H1 (cell line): ENCODE measurements at regions not wholly inside any gene's neighbourhood (a gene's known extent, or its start where the extent isn't known, plus 50 kb on each side); places are given as distances from the start of the nearest gene placed in this dataset.

Experiments
- CTCF ChIA-PET: fragments of 300-600 bp; sonication (Branson Sonifier 250); formaldehyde crosslinking; loops from one replicate; lab custom pipeline; 2021; ENCODE audit not compliant: partially characterized antibody; lab: Charles Lee
- POLR2A ChIA-PET: fragments of 300-600 bp; sonication (Branson Sonifier 250); formaldehyde crosslinking; loops from one replicate; lab custom pipeline; 2021; ENCODE audit warnings: inconsistent platforms; ENCODE audit not compliant: partially characterized antibody; lab: Charles Lee
- DNase-seq, 2 experiments: peaks; one replicate each; pipeline versions ENCODE4 v3.0.0 to v3.0.0-alpha.2; 2010 to 2022; ENCODE audit warnings: low spot score in 2 of 2, low read depth in 1 of 2, mixed read lengths in 1 of 2
- FAIRE-seq: peaks from 2 replicates; lab custom pipeline; 2011; peaks lifted over from hg19 to GRCh38; lab: Jason Lieb, UNC
- H2AFZ ChIP-seq: 2 replicates; pipeline ENCODE4 v1.8.1; 2012; ENCODE audit warnings: low read length, inconsistent platforms
- H2AK5ac ChIP-seq: 2 replicates; pipeline ENCODE4 v1.6.1; 2013; ENCODE audit warnings: low read depth, low read length
- H2BK120ac ChIP-seq: replicated peaks from 2 replicates; pipeline ENCODE3; 2013; ENCODE audit warnings: low read depth, low read length, inconsistent platforms
- H2BK12ac ChIP-seq: 2 replicates; pipeline ENCODE4 v1.6.1; 2013; ENCODE audit warnings: low read depth, low read length
- H2BK15ac ChIP-seq: 2 replicates; pipeline ENCODE4 v1.6.1; 2013; ENCODE audit warnings: low read length
- H2BK20ac ChIP-seq: 2 replicates; pipeline ENCODE4 v1.6.1; 2013; ENCODE audit warnings: low read length
- H2BK5ac ChIP-seq: 2 replicates; pipeline ENCODE4 v1.6.1; 2013; ENCODE audit warnings: low read depth, low read length
- H3K14ac ChIP-seq: 2 replicates; pipeline ENCODE4 v1.6.1; 2013; ENCODE audit warnings: inconsistent platforms; ENCODE audit not compliant: insufficient read length
- H3K18ac ChIP-seq: 2 replicates; pipeline ENCODE4 v1.6.1; 2013; ENCODE audit warnings: low read length; ENCODE audit errors: extremely low read depth
- H3K23ac ChIP-seq: 2 replicates; pipeline ENCODE4 v1.6.1; 2013; ENCODE audit warnings: inconsistent platforms; ENCODE audit not compliant: insufficient read length
- H3K23me2 ChIP-seq: 2 replicates; pipeline ENCODE4 v1.6.1; 2013; ENCODE audit warnings: low read depth, low read length
- H3K27ac ChIP-seq: 2 replicates; pipeline ENCODE4 v1.6.1; 2011; ENCODE audit warnings: low read depth, low read length, inconsistent platforms
- H3K27me3 ChIP-seq, 4 experiments: replicated peaks in 1 of 4; 1 replicate in 1 of 4; 2 replicates in 3 of 4; pipeline versions ENCODE4 v1.6.1 to v1.8.1; 2011 to 2013; ENCODE audit warnings: low read length in 3 of 4, mild to moderate bottlenecking in 3 of 4, inconsistent platforms in 2 of 4, mixed read lengths in 2 of 4, moderate library complexity in 1 of 4; ENCODE audit not compliant: control insufficient read depth in 3 of 4, insufficient read depth in 3 of 4; ENCODE audit errors: extremely low read depth in 1 of 4
- H3K36me3 ChIP-seq, 4 experiments: 2 replicates each; pipeline versions ENCODE4 v1.6.1 to v1.8.1; 2011 to 2013; ENCODE audit warnings: mild to moderate bottlenecking in 4 of 4, low read length in 3 of 4, moderate library complexity in 2 of 4, control low read depth in 1 of 4, inconsistent platforms in 1 of 4; ENCODE audit not compliant: insufficient read depth in 4 of 4, control insufficient read depth in 2 of 4
- H3K4ac ChIP-seq: replicated peaks from 2 replicates; pipeline ENCODE3; 2013; ENCODE audit warnings: low read length, low read depth, mixed read lengths, inconsistent platforms; ENCODE audit not compliant: insufficient read length
- H3K4me1 ChIP-seq, 4 experiments: replicated peaks in 1 of 4; 1 replicate in 1 of 4; 2 replicates in 3 of 4; pipeline versions ENCODE4 v1.6.1 to v1.8.1; 2011 to 2013; ENCODE audit warnings: low read length in 3 of 4, inconsistent platforms in 2 of 4, mixed read lengths in 1 of 4; ENCODE audit not compliant: insufficient read depth in 4 of 4, control insufficient read depth in 3 of 4
- H3K4me2 ChIP-seq, 2 experiments: 2 replicates each; pipeline versions ENCODE4 v1.6.1 to v1.8.1; 2011 to 2013; ENCODE audit warnings: low read depth in 2 of 2, low read length in 2 of 2, control low read depth in 1 of 2, inconsistent platforms in 1 of 2, mild to moderate bottlenecking in 1 of 2; ENCODE audit not compliant: insufficient read depth in 1 of 2
- H3K4me3 ChIP-seq, 4 experiments: fragments of 200-600, 300-600 bp in 1 of 4; sonication (generic), shearing (Covaris generic), sonication (Bioruptor Twin) in 1 of 4; 2 replicates each; pipeline versions ENCODE4 v1.5.1 to v1.8.1; 2011 to 2016; ENCODE audit warnings: low read length in 4 of 4, low read depth in 3 of 4, control low read depth in 2 of 4, inconsistent platforms in 2 of 4, mild to moderate bottlenecking in 2 of 4, mixed read lengths in 1 of 4, moderate library complexity in 1 of 4; ENCODE audit not compliant: insufficient read depth in 2 of 4; ENCODE audit errors: extremely low read depth in 1 of 4
- H3K56ac ChIP-seq: replicated peaks from 2 replicates; pipeline ENCODE3; 2013; ENCODE audit warnings: low read depth, mild to moderate bottlenecking, mixed read lengths, low read length, inconsistent platforms; ENCODE audit not compliant: insufficient read length
- H3K79me1 ChIP-seq: 2 replicates; pipeline ENCODE4 v1.6.1; 2013; ENCODE audit warnings: low read depth, low read length, control low read depth
- H3K79me2 ChIP-seq, 2 experiments: 2 replicates each; pipeline versions ENCODE4 v1.6.1 to v1.8.1; 2012 to 2013; ENCODE audit warnings: low read length in 2 of 2, mild to moderate bottlenecking in 2 of 2, inconsistent platforms in 1 of 2; ENCODE audit not compliant: insufficient read depth in 2 of 2, control insufficient read depth in 1 of 2
- H3K9ac ChIP-seq, 4 experiments: replicated peaks in 1 of 4; 1 replicate in 1 of 4; 2 replicates in 3 of 4; pipeline versions ENCODE4 v1.6.1 to v1.8.1; 2011 to 2013; ENCODE audit warnings: low read depth in 3 of 4, low read length in 3 of 4, control low read depth in 2 of 4, mild to moderate bottlenecking in 2 of 4, moderate library complexity in 2 of 4, inconsistent platforms in 1 of 4; ENCODE audit errors: extremely low read depth in 1 of 4
- H3K9me3 ChIP-seq, 2 experiments: 2 replicates each; pipeline versions ENCODE4 v1.6.1 to v1.8.1; 2012 to 2013; ENCODE audit warnings: mild to moderate bottlenecking in 2 of 2, moderate library complexity in 2 of 2, control low read depth in 1 of 2, inconsistent platforms in 1 of 2, low read depth in 1 of 2, low read length in 1 of 2, mixed read lengths in 1 of 2; ENCODE audit not compliant: insufficient read depth in 2 of 2
- H4K20me1 ChIP-seq, 2 experiments: replicated peaks in 1 of 2; 2 replicates each; pipeline versions ENCODE3 to v1.8.1; 2011 to 2013; ENCODE audit warnings: inconsistent platforms in 2 of 2, low read length in 2 of 2, mild to moderate bottlenecking in 1 of 2; ENCODE audit not compliant: insufficient read depth in 2 of 2, control insufficient read depth in 1 of 2
- H4K5ac ChIP-seq: 2 replicates; pipeline ENCODE4 v1.6.1; 2013; ENCODE audit warnings: low read length, low read depth, mixed read lengths, inconsistent platforms; ENCODE audit not compliant: insufficient read length
- H4K8ac ChIP-seq: 2 replicates; pipeline ENCODE4 v1.8.0; 2013; ENCODE audit warnings: mild to moderate bottlenecking, moderate library complexity, low read length, inconsistent platforms; ENCODE audit not compliant: insufficient read depth; ENCODE audit errors: extremely low read depth
- H4K91ac ChIP-seq: replicated peaks from 2 replicates; pipeline ENCODE3; 2013; ENCODE audit warnings: low read length, mixed read lengths, inconsistent platforms; ENCODE audit not compliant: insufficient read length
- ATF3 ChIP-seq: IDR thresholded peaks from 2 replicates; pipeline ENCODE4 v1.6.1; 2011; ENCODE audit warnings: low read depth, mild to moderate bottlenecking, low read length; ENCODE audit not compliant: insufficient read depth
- GABPA ChIP-seq: IDR thresholded peaks from 2 replicates; pipeline ENCODE4 v1.6.1; 2011; ENCODE audit warnings: mild to moderate bottlenecking, low read length, moderate library complexity, borderline replicate concordance; ENCODE audit not compliant: insufficient read depth
- HDAC2 ChIP-seq, 2 experiments: fragments of 300-600 bp in 1 of 2; sonication (generic) in 1 of 2; IDR thresholded peaks; 2 replicates each; pipeline ENCODE4 v1.6.1; 2011 to 2012; ENCODE audit warnings: low read depth in 2 of 2, low read length in 2 of 2, mild to moderate bottlenecking in 2 of 2, moderate library complexity in 2 of 2, borderline replicate concordance in 1 of 2, inconsistent platforms in 1 of 2
- JUN ChIP-seq: IDR thresholded peaks from 2 replicates; pipeline ENCODE4 v1.6.1; 2011; ENCODE audit warnings: low read depth, mild to moderate bottlenecking, improper control_type of control experiment, low read length
- NANOG ChIP-seq: IDR thresholded peaks from 2 replicates; pipeline ENCODE4 v1.6.1; 2011; ENCODE audit warnings: low read length, low read depth, mild to moderate bottlenecking, inconsistent platforms; ENCODE audit not compliant: insufficient read depth, poor library complexity, severe bottlenecking
- RAD21 ChIP-seq, 2 experiments: IDR thresholded peaks in 1 of 2; conservative IDR thresholded peaks in 1 of 2; 2 replicates each; pipeline ENCODE4 v1.6.1; 2011; ENCODE audit warnings: low read depth in 2 of 2, low read length in 2 of 2, improper control_type of control experiment in 1 of 2, inconsistent platforms in 1 of 2, mild to moderate bottlenecking in 1 of 2, moderate library complexity in 1 of 2
- RNF2 ChIP-seq: fragments of 200-900, 300-1000 bp; sonication (generic); IDR thresholded peaks from 2 replicates; pipeline ENCODE4 v1.7.1; 2016; ENCODE audit warnings: borderline replicate concordance, low read depth, mild to moderate bottlenecking, antibody characterized with exemption, low read length; ENCODE audit not compliant: poor library complexity, severe bottlenecking; ENCODE audit errors: missing control alignments
- SP4 ChIP-seq: IDR thresholded peaks from 2 replicates; pipeline ENCODE4 v1.6.1; 2012; ENCODE audit warnings: low read length, inconsistent platforms
- SUZ12 ChIP-seq: fragments of 200-600 bp; sonication (generic); IDR thresholded peaks from 2 replicates; pipeline ENCODE4 v1.6.1; 2012; ENCODE audit warnings: mild to moderate bottlenecking, inconsistent platforms, low read length, moderate library complexity, mixed read lengths
- TBP ChIP-seq: IDR thresholded peaks from 2 replicates; pipeline ENCODE4 v1.6.1; 2011; ENCODE audit warnings: low read depth, low read length, improper control_type of control experiment
- TEAD4 ChIP-seq: IDR thresholded peaks from 2 replicates; pipeline ENCODE4 v1.6.1; 2012; ENCODE audit warnings: low read depth, low read length, inconsistent platforms, mixed read lengths
- YY1 ChIP-seq: IDR thresholded peaks from 2 replicates; pipeline ENCODE4 v1.6.1; 2011; ENCODE audit warnings: low read depth, mild to moderate bottlenecking, low read length
- WGBS, 2 experiments: shearing (Covaris generic) in 1 of 2; methylation state at CpG; one replicate each; pipeline versions ENCODE4 v1.1.6 to v1.1.7; 2013 to 2015; ENCODE audit warnings: low lambda C conversion rate in 2 of 2, mixed read lengths in 2 of 2, inconsistent platforms in 1 of 2, low coverage in 1 of 2, missing lambda C conversion rate in 1 of 2; ENCODE audit not compliant: insufficient replicate concordance in 2 of 2, insufficient coverage in 1 of 2, insufficient read length in 1 of 2; ENCODE audit errors: extremely low coverage in 1 of 2, missing lambda C conversion rate in 1 of 2; 5-methylcytosine and 5-hydroxymethylcytosine counted together

- POLR2A ChIA-PET: no interaction called here
- CTCF ChIA-PET: interaction anchor here (0.8 kb wide), 1 partner anchor 10 kb away, joined by 4 read pairs; no protein-coding TSS in a partner anchor
- no peak overlapping the region for H3K4me3 ChIP-seq
- no peak overlapping the region for H3K27ac ChIP-seq
- no peak overlapping the region for H3K18ac ChIP-seq
- no peaks in the 10 kb centered on the region for H4K20me1 ChIP-seq
- H3K27me3 ChIP-seq: no peaks in the 10 kb centered on the region
- no peaks in the 10 kb centered on the region for H3K4me1 ChIP-seq
- H3K9me3 ChIP-seq: no peaks in the 10 kb centered on the region
- H2BK12ac ChIP-seq: no peak overlapping the region
- H4K5ac ChIP-seq: no peak overlapping the region
- no peak overlapping the region for H2BK120ac ChIP-seq
- no peaks in the 10 kb centered on the region; the same call in 1 of the 2 replicates for H3K23me2 ChIP-seq
- H2BK20ac ChIP-seq: no peak overlapping the region
- no peaks in the 10 kb centered on the region for H3K79me1 ChIP-seq
- no peaks in the 10 kb centered on the region for H3K79me2 ChIP-seq
- H4K8ac ChIP-seq: no peak overlapping the region
- no peak overlapping the region; the same call in 1 of the 2 replicates for H2AFZ ChIP-seq
- 93% methylated on average over 4 of the region's 4 CpGs; no CpG with 5 or more reads in 1 of the 2 experiments for WGBS, 2 experiments
- no peak overlapping the region for H2AK5ac ChIP-seq
- H3K4ac ChIP-seq: no peak overlapping the region
- no peak overlapping the region for H2BK15ac ChIP-seq
- FAIRE-seq (no peak), DNase-seq (no peak)
- no peak overlapping the region for H3K9ac ChIP-seq
- no peak overlapping the region for H2BK5ac ChIP-seq
- no peak overlapping the region for H4K91ac ChIP-seq
- no peak overlapping the region for H3K4me2 ChIP-seq
- no peak overlapping the region for H3K23ac ChIP-seq
- no peaks in the 10 kb centered on the region for H3K36me3 ChIP-seq
- H3K14ac ChIP-seq: no peak overlapping the region
- no peak overlapping the region for H3K56ac ChIP-seq
- TF ChIP-seq HDAC2 (IDR thresholded peaks at IDR 0.05; ENCODE audit: borderline replicate concordance in 1 of 2, low read depth in 2 of 2, low read length in 2 of 2) (no peak), RAD21 (IDR thresholded peaks at IDR 0.05 in 1 of 2, conservative IDR thresholded peaks at IDR 0.05 in 1 of 2; ENCODE audit: low read depth in 2 of 2, low read length in 2 of 2) (no peak), SP4 (no peak), RNF2 (no peak), JUN (no peak), NANOG (no peak), TEAD4 (no peak), YY1 (no peak), TBP (no peak), SUZ12 (no peak), GABPA (no peak), ATF3 (no peak)
These were observed 119.2 kb upstream of the NPVF start for GRCh38 chr7:25347360-25348066.
